Stomach (tissue), 4 donors: ENCODE measurements at regions not wholly inside any gene's neighbourhood (a gene's known extent, or its start where the extent isn't known, plus 50 kb on each side); places are given as distances from the start of the nearest gene placed in this dataset.

Experiments used
- POLR2A ChIP-seq, 4 donors: fragments of 450-650 bp; IDR thresholded peaks; one replicate each; pipeline ENCODE4 v1.6.1; 2016; ENCODE audit warnings: antibody characterized with exemption in 4 of 4, control low read depth in 2 of 4, mild to moderate bottlenecking in 1 of 4, moderate library complexity in 1 of 4
- POLR2AphosphoS5 ChIP-seq, 3 donors: sonication (generic); formaldehyde crosslinking; IDR thresholded peaks; one replicate each; pipeline ENCODE4 v1.6.1; 2016; ENCODE audit warnings: antibody characterized with exemption in 3 of 3
- TF ChIP-seq, protein P1 (sequence below), 7 experiments: fragments of 450-650 bp in 4 of 7; fragments of 200-600 bp in 3 of 7; sonication (generic) in 3 of 7; IDR thresholded peaks; one replicate each; pipeline ENCODE4 v1.5.1; 2016 to 2019; ENCODE audit warnings: antibody characterized with exemption in 7 of 7, control low read depth in 2 of 7, mild to moderate bottlenecking in 1 of 7

DNA sequence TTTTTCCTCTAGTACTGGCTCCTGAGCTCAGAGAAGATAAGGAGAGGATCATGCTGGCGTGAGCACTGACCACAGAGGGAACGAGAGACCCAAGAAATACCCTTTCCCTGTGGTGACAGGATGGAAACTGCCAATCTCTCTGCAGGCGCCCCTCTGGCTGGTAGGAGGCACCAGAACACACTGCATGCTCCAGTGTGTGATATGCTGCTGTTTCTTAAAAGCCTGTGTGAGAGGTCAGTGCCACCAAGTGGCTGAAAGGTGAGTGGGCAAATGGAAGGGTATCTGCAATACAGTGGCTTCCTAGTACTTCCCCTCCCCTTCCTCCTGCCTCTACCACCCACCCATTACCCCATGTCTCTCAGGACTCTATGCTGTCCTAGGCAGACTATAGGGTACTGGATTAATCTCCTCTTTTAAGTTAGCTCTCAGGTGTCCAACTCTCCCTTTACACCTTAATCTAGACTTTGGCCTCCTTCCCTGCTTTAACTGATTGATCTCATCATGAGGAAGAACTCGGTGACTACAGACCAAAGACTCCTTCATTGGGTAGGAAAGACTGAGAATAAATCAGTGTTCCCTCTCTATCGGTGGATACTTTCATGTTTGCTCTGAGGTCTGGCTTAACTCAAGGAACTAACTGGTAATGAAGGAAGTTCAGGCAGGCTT, 283.6 kb downstream of the ADRA2A start:
- TF ChIP-seq, protein P1, sequence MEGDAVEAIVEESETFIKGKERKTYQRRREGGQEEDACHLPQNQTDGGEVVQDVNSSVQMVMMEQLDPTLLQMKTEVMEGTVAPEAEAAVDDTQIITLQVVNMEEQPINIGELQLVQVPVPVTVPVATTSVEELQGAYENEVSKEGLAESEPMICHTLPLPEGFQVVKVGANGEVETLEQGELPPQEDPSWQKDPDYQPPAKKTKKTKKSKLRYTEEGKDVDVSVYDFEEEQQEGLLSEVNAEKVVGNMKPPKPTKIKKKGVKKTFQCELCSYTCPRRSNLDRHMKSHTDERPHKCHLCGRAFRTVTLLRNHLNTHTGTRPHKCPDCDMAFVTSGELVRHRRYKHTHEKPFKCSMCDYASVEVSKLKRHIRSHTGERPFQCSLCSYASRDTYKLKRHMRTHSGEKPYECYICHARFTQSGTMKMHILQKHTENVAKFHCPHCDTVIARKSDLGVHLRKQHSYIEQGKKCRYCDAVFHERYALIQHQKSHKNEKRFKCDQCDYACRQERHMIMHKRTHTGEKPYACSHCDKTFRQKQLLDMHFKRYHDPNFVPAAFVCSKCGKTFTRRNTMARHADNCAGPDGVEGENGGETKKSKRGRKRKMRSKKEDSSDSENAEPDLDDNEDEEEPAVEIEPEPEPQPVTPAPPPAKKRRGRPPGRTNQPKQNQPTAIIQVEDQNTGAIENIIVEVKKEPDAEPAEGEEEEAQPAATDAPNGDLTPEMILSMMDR (IDR thresholded peaks at IDR 0.05): peak in 5 of 7 experiments; percentile 23 to 57 (median 32)
- TF ChIP-seq POLR2AphosphoS5 (IDR thresholded peaks at IDR 0.05): no peak
- no peak for TF ChIP-seq POLR2A (IDR thresholded peaks at IDR 0.05)
